Mucosa of descending colon (tissue), 3 donors: ENCODE measurements at regions not wholly inside any gene's neighbourhood (a gene's known extent, or its start where the extent isn't known, plus 50 kb on each side); places are given as distances from the start of the nearest gene placed in this dataset.

Source experiments
- ATAC-seq: fragments of 200-7000 bp; cut with Tn5 transposase; one replicate; pipeline ENCODE4 v1.9.1; 2020; ENCODE audit warnings: mild to moderate bottlenecking, moderate library complexity
- DNase-seq, 3 donors: peaks; one replicate each; pipeline ENCODE4 v3.0.0-alpha.2; 2020
- H3K36me3 ChIP-seq: fragments of 200-600 bp; one replicate; pipeline ENCODE4 v1.8.0; 2021; ENCODE audit warnings: low read depth, mild to moderate bottlenecking
- H3K4me1 ChIP-seq: fragments of 200-600 bp; one replicate; pipeline ENCODE4 v1.8.0; 2021; ENCODE audit warnings: low read depth, mild to moderate bottlenecking
- H3K4me3 ChIP-seq: fragments of 200-600 bp; one replicate; pipeline ENCODE4 v1.8.0; 2021; ENCODE audit warnings: mild to moderate bottlenecking
- H3K9me3 ChIP-seq: fragments of 200-600 bp; one replicate; pipeline ENCODE4 v1.8.0; 2021; ENCODE audit warnings: mild to moderate bottlenecking
- CTCF ChIP-seq: fragments of 200-600 bp; IDR thresholded peaks from one replicate; pipeline ENCODE4 v1.8.0; 2022; ENCODE audit warnings: antibody characterized with exemption, mild to moderate bottlenecking
- intact Hi-C, 2 donors: fragments of 100-400 bp; cut with DNase I in 1 of 2; cut with micrococcal nuclease in 1 of 2; formaldehyde crosslinking; loops; one replicate each; pipeline versions ENCODE4 v1.11.0 to v1.11.1; 2022; cut with DNase I, micrococcal nuclease
- donor health status: DM: no; HTN: no; CAD: no; lungs with moderate emphysema.
- donor health status: DM: no; HTN: no; CAD: no.
- donor health status: DM: no; HTN: yes; CAD: no.

- Histone ChIP-seq H3K36me3 (no peaks in the 10 kb centered on the region), H3K4me3 (no peak overlapping the region), H3K9me3 (no peaks in the 10 kb centered on the region), H3K4me1 (no peaks in the 10 kb centered on the region)
- ATAC-seq = peak; percentile 72
- intact Hi-C loops = no loop called here
- no peak for TF ChIP-seq CTCF
- no peak for DNase-seq
These were observed 347.9 kb upstream of the NCAM1 start for GRCh38 chr11:112613051-112613972.

- DNase-seq = no peak
- no peak for TF ChIP-seq CTCF
- H3K36me3 ChIP-seq = no peaks in the 10 kb centered on the region
- no peak for ATAC-seq
- no peak overlapping the region for H3K4me3 ChIP-seq
- no peaks in the 10 kb centered on the region for H3K4me1 ChIP-seq
- intact Hi-C loops = no loop called here
- H3K9me3 ChIP-seq = no peaks in the 10 kb centered on the region
These were observed 346.6 kb upstream of the NCAM1 start for GRCh38 chr11:112614605-112615004.

- intact Hi-C loops = no loop called here
- ATAC-seq (no peak), DNase-seq (no peak)
- Histone ChIP-seq H3K4me1 (no peaks in the 10 kb centered on the region), H3K36me3 (no peaks in the 10 kb centered on the region), H3K9me3 (no peaks in the 10 kb centered on the region), H3K4me3 (no peak overlapping the region)
- no peak for TF ChIP-seq CTCF
These were observed 346.0 kb upstream of the NCAM1 start for GRCh38 chr11:112615238-112615637.

GRCh38 chr11:112615891-112616290 is 345.3 kb upstream of the NCAM1 start:
- no peak overlapping the region for H3K4me3 ChIP-seq
- ATAC-seq (no peak), DNase-seq (no peak)
- H3K36me3 ChIP-seq = no peaks in the 10 kb centered on the region
- no peaks in the 10 kb centered on the region for H3K9me3 ChIP-seq
- intact Hi-C loops = no loop called here
- H3K4me1 ChIP-seq = no peaks in the 10 kb centered on the region
- no peak for TF ChIP-seq CTCF

GRCh38 chr11:112616327-112617097 is 344.7 kb upstream of the NCAM1 start:
- ATAC-seq (no peak), DNase-seq (no peak)
- intact Hi-C loops = no loop called here
- Histone ChIP-seq H3K4me3 (no peak overlapping the region), H3K36me3 (no peaks in the 10 kb centered on the region), H3K4me1 (no peaks in the 10 kb centered on the region), H3K9me3 (no peaks in the 10 kb centered on the region)
- no peak for TF ChIP-seq CTCF
